AG04449 (cell line): ENCODE measurements at regions not wholly inside any gene's neighbourhood (a gene's known extent, or its start where the extent isn't known, plus 50 kb on each side); places are given as distances from the start of the nearest gene placed in this dataset.

Experiments used
- CTCF ChIA-PET: fragments of 350-600 bp; formaldehyde crosslinking; extraction: SDS; loops from one replicate; lab custom pipeline; 2021; ENCODE audit warnings: antibody characterized with exemption; lab: Yijun Ruan, JAX
- POLR2A ChIA-PET: fragments of 400-600, 350-600 bp; formaldehyde crosslinking; extraction: SDS; loops from one replicate; lab custom pipeline; 2020; ENCODE audit warnings: antibody characterized with exemption, inconsistent platforms; lab: Yijun Ruan, JAX
- DNase-seq: peaks from one replicate; pipeline ENCODE4 v3.0.0-alpha.2; 2010; ENCODE audit warnings: low read depth, low spot score
- H3K4me3 ChIP-seq: 2 replicates; pipeline ENCODE4 v1.5.1; 2011; ENCODE audit warnings: low read depth, mild to moderate bottlenecking, control low read depth, low read length
- CTCF ChIP-seq: IDR thresholded peaks from one replicate; pipeline ENCODE4 v1.5.1; 2011; ENCODE audit warnings: mild to moderate bottlenecking, moderate library complexity, low read length, control low read depth, inconsistent platforms; ENCODE audit not compliant: insufficient read depth; ENCODE audit errors: missing control alignments

- ChIA-PET POLR2A (no interaction called here), CTCF (no interaction called here)
- no peak for TF ChIP-seq CTCF
- H3K4me3 ChIP-seq = no peak overlapping the region
- no peak for DNase-seq
Observed at GRCh38 chr1:81242103-81242502, 558.6 kb upstream of the ADGRL2 start.

GRCh38 chr1:81238129-81238528 lies 562.6 kb upstream of the ADGRL2 start:
- ChIA-PET POLR2A (no interaction called here), CTCF (no interaction called here)
- DNase-seq = no peak
- TF ChIP-seq CTCF = no peak
- no peak overlapping the region for H3K4me3 ChIP-seq

GRCh38 chr1:81237473-81238089 lies 563.2 kb upstream of the ADGRL2 start:
- CTCF ChIA-PET = no interaction called here
- DNase-seq = no peak
- no peak overlapping the region for H3K4me3 ChIP-seq
- POLR2A ChIA-PET = no interaction called here
- no peak for TF ChIP-seq CTCF

- H3K4me3 ChIP-seq = no peak overlapping the region
- DNase-seq = no peak
- TF ChIP-seq CTCF = no peak
- CTCF ChIA-PET = no interaction called here
- POLR2A ChIA-PET = no interaction called here
Observed at GRCh38 chr1:81234237-81234636, 566.5 kb upstream of the ADGRL2 start.

GRCh38 chr1:81233591-81233990 lies 567.1 kb upstream of the ADGRL2 start:
- ChIA-PET POLR2A (no interaction called here), CTCF (no interaction called here)
- TF ChIP-seq CTCF = no peak
- no peak for DNase-seq
- H3K4me3 ChIP-seq = no peak overlapping the region

GRCh38 chr1:81232420-81232819 lies 568.3 kb upstream of the ADGRL2 start:
- no peak for DNase-seq
- CTCF ChIA-PET = no interaction called here
- TF ChIP-seq CTCF = no peak
- no peak overlapping the region for H3K4me3 ChIP-seq
- POLR2A ChIA-PET = no interaction called here

GRCh38 chr1:81231729-81232038 lies 569.0 kb upstream of the ADGRL2 start:
- DNase-seq = no peak
- no peak overlapping the region for H3K4me3 ChIP-seq
- no peak for TF ChIP-seq CTCF
- ChIA-PET POLR2A (no interaction called here), CTCF (no interaction called here)
